HG02588 (cell line): ENCODE measurements at regions not wholly inside any gene's neighbourhood (a gene's known extent, or its start where the extent isn't known, plus 50 kb on each side); places are given as distances from the start of the nearest gene placed in this dataset.
"Not testable (repeated sequence)": the region's sequence is repeated elsewhere in the genome, so short reads cannot be mapped to it uniquely, and the experiment has no call there.

Source experiments
- ATAC-seq: cut with Tn5 transposase; IDR thresholded peaks from one replicate; pipeline ENCODE4 v1.9.1; 2021; ENCODE audit warnings: mild to moderate bottlenecking, moderate library complexity; ENCODE audit not compliant: unreplicated experiment

- ATAC-seq, result not testable (repeated sequence)
Observed at GRCh38 chr2:90360731-90361035, 1669.2 kb downstream of the RPIA start.
